SK-N-SH (cell line): ENCODE measurements at regions not wholly inside any gene's neighbourhood (a gene's known extent, or its start where the extent isn't known, plus 50 kb on each side); places are given as distances from the start of the nearest gene placed in this dataset.

ENCODE experiments used
- CTCF ChIP-seq: fragments of 200-600 bp; sonication (generic); IDR thresholded peaks from 2 replicates; pipeline ENCODE4 v1.6.1; 2017; ENCODE audit warnings: antibody characterized with exemption, mild to moderate bottlenecking, moderate library complexity
- FOXM1 ChIP-seq: IDR thresholded peaks from 2 replicates; pipeline ENCODE4 v1.4.0; 2012; ENCODE audit warnings: low read depth, mild to moderate bottlenecking
- PBX3 ChIP-seq: IDR thresholded peaks from 2 replicates; pipeline ENCODE4; 2012
- REST ChIP-seq: IDR thresholded peaks from 2 replicates; pipeline ENCODE4 v1.6.1; 2012; ENCODE audit warnings: mild to moderate bottlenecking, low read depth, low read length, moderate library complexity
- RXRA ChIP-seq: IDR thresholded peaks from 2 replicates; pipeline ENCODE4 v1.4.0; 2012; ENCODE audit warnings: low read depth, mild to moderate bottlenecking, borderline replicate concordance
- TAF1 ChIP-seq: IDR thresholded peaks from 2 replicates; pipeline ENCODE4 v1.6.1; 2012; ENCODE audit warnings: low read depth, mild to moderate bottlenecking, low read length, moderate library complexity, borderline replicate concordance
- TCF12 ChIP-seq: IDR thresholded peaks from 2 replicates; pipeline ENCODE4 v1.4.0; 2012
- USF2 ChIP-seq: fragments of 150-350 bp; IDR thresholded peaks from 2 replicates; pipeline ENCODE4 v1.6.1; 2017; ENCODE audit warnings: antibody characterized with exemption, low read length, low read depth, borderline replicate concordance

GRCh38 chr4:15333692-15334633, 93.9 kb upstream of the C1QTNF7 start:
- no peak for TF ChIP-seq CTCF
- TF ChIP-seq USF2: no peak
- TF ChIP-seq TAF1: no peak
- TF ChIP-seq PBX3: no peak; the same call in 1 of the 2 replicates
- TF ChIP-seq TCF12: peak; percentile 73
- no peak for TF ChIP-seq RXRA
- TF ChIP-seq FOXM1: no peak
- TF ChIP-seq REST: no peak
